DOHH2 (cell line): ENCODE measurements at regions not wholly inside any gene's neighbourhood (a gene's known extent, or its start where the extent isn't known, plus 50 kb on each side); places are given as distances from the start of the nearest gene placed in this dataset.

Source experiments
- H3F3A ChIP-seq: fragments of 200-600 bp; sonication (generic), shearing (Covaris generic); 2 replicates; pipeline ENCODE4 v1.6.0; 2016; ENCODE audit warnings: antibody characterized with exemption, mild to moderate bottlenecking; ENCODE audit not compliant: control insufficient read depth, insufficient read depth
- H3K27ac ChIP-seq: fragments of 200-600 bp; sonication (generic); 2 replicates; pipeline ENCODE4 v1.5.1; 2014; ENCODE audit warnings: low read depth, mild to moderate bottlenecking, low read length, moderate library complexity
- H3K27me3 ChIP-seq: fragments of 200-600 bp; sonication (generic); 2 replicates; pipeline ENCODE4 v1.6.1; 2014; ENCODE audit warnings: mild to moderate bottlenecking, low read length, mixed read lengths; ENCODE audit not compliant: control insufficient read depth
- H3K36me3 ChIP-seq: fragments of 200-600 bp; sonication (generic); 2 replicates; pipeline ENCODE4 v1.6.1; 2014; ENCODE audit warnings: mild to moderate bottlenecking, low read length, moderate library complexity, mixed read lengths; ENCODE audit not compliant: control insufficient read depth
- H3K4me1 ChIP-seq: fragments of 200-600 bp; sonication (generic); 2 replicates; pipeline ENCODE4 v1.6.1; 2014; ENCODE audit warnings: mild to moderate bottlenecking, low read length, mixed read lengths; ENCODE audit not compliant: control insufficient read depth
- H3K4me2 ChIP-seq: fragments of 200-600 bp; sonication (generic); 2 replicates; pipeline ENCODE4 v1.6.0; 2014; ENCODE audit warnings: mild to moderate bottlenecking, low read length, moderate library complexity
- H3K4me3 ChIP-seq: fragments of 200-600 bp; sonication (generic); 2 replicates; pipeline ENCODE4 v1.5.1; 2014; ENCODE audit warnings: mild to moderate bottlenecking, low read length, mixed read lengths
- H3K79me2 ChIP-seq: fragments of 200-600 bp; sonication (generic); 2 replicates; pipeline ENCODE4 v1.6.1; 2014; ENCODE audit warnings: mild to moderate bottlenecking, low read length, mixed read lengths; ENCODE audit not compliant: control insufficient read depth
- H3K9me2 ChIP-seq: fragments of 200-600 bp; sonication (generic); replicated peaks from 2 replicates; pipeline ENCODE4 v1.6.1; 2014; ENCODE audit warnings: mild to moderate bottlenecking, low read length, mixed read lengths; ENCODE audit not compliant: control insufficient read depth
- H3K9me3 ChIP-seq: fragments of 200-600 bp; sonication (generic); 2 replicates; pipeline ENCODE4 v1.6.1; 2014; ENCODE audit warnings: antibody characterized with exemption, low read length, mixed read lengths; ENCODE audit not compliant: control insufficient read depth, insufficient read depth
- H4K20me1 ChIP-seq: fragments of 200-600 bp; sonication (generic); 2 replicates; pipeline ENCODE4 v1.6.0; 2014; ENCODE audit warnings: low read depth, mild to moderate bottlenecking, antibody characterized with exemption, low read length, moderate library complexity; ENCODE audit not compliant: control insufficient read depth, insufficient read depth
- CTCF ChIP-seq: fragments of 200-600 bp; sonication (generic); IDR thresholded peaks from one replicate; pipeline ENCODE4 v1.5.1; 2014; ENCODE audit warnings: antibody characterized with exemption, mild to moderate bottlenecking, low read depth, low read length; ENCODE audit not compliant: poor library complexity, severe bottlenecking
- EZH2phosphoT487 ChIP-seq: fragments of 200-600 bp; sonication (generic); IDR thresholded peaks from 2 replicates; pipeline ENCODE4 v1.6.1; 2017; ENCODE audit warnings: borderline replicate concordance, mild to moderate bottlenecking, antibody characterized with exemption, low read length, moderate library complexity, mixed read lengths

- H3F3A ChIP-seq = no peaks in the 10 kb centered on the region
- H3K27me3 ChIP-seq = peaks cover 3% of the 10 kb centered on the region; the same call in 1 of the 2 replicates
- H3K4me2 ChIP-seq = no peak overlapping the region
- no peaks in the 10 kb centered on the region for H3K9me2 ChIP-seq
- H4K20me1 ChIP-seq = no peaks in the 10 kb centered on the region
- no peak for TF ChIP-seq CTCF
- no peak for TF ChIP-seq EZH2phosphoT487
- no peak overlapping the region for H3K27ac ChIP-seq
- H3K4me1 ChIP-seq = no peaks in the 10 kb centered on the region
- no peaks in the 10 kb centered on the region for H3K36me3 ChIP-seq
- H3K4me3 ChIP-seq = no peak overlapping the region
- H3K9me3 ChIP-seq = no peaks in the 10 kb centered on the region
- H3K79me2 ChIP-seq = no peaks in the 10 kb centered on the region
These were observed 498.1 kb upstream of the RGMA start for GRCh38 chr15:93587059-93587521.

DNA sequence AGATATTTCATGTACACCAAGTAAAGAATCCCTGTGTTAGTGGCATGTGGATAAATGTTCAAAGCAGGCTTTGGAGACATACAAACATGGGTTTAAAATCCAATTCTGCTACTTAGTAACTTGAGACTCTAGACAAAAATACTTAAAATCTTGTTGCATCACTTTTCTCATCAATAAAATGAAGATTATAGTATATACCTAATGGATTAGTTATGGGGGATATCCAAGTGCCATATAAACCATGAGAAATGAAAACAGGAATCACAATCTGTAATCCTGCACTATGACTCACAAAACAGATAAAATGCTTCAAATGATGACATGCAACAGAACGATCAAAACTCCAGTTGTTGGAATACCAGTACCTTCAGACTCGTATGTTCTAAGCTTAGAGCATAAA, 496.0 kb upstream of the RGMA start:
- Histone ChIP-seq H3K27me3 (peaks cover 3% of the 10 kb centered on the region; the same call in 1 of the 2 replicates), H3K79me2 (no peaks in the 10 kb centered on the region)

DNA sequence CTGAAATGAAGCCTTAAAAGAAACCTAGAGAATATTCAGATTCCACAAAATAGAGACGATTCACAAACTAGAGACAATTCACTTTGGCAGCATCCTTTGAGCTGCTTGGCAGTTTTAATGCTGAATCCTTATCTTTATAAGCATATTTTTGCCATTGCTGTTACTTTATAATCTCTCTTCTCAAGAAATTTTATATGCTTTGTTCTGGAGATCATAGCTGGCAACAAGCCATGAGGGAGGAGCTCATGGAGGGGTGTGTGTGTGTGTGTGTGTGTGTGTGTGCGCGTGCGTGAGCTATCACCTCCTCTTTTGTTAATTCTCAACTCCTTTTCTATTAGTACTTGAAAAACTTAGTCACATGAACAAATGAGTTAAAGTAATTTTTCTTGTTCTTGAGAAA, 495.0 kb upstream of the RGMA start:
- Histone ChIP-seq H3K4me3 (no peak overlapping the region), H3K9me3 (no peaks in the 10 kb centered on the region)

More for the DNA sequence above, 496.0 kb upstream of the RGMA start:
- TF ChIP-seq CTCF (no peak), EZH2phosphoT487 (no peak)
- Histone ChIP-seq H4K20me1 (no peaks in the 10 kb centered on the region), H3K36me3 (no peaks in the 10 kb centered on the region), H3K4me2 (no peak overlapping the region), H3K4me3 (no peak overlapping the region), H3K4me1 (no peaks in the 10 kb centered on the region), H3F3A (no peaks in the 10 kb centered on the region), H3K9me2 (no peaks in the 10 kb centered on the region), H3K9me3 (no peaks in the 10 kb centered on the region), H3K27ac (no peak overlapping the region)

More for the DNA sequence above, 495.0 kb upstream of the RGMA start:
- peaks cover 3% of the 10 kb centered on the region; the same call in 1 of the 2 replicates for H3K27me3 ChIP-seq
- no peak overlapping the region for H3K27ac ChIP-seq
- no peaks in the 10 kb centered on the region for H4K20me1 ChIP-seq
- no peaks in the 10 kb centered on the region for H3K79me2 ChIP-seq
- no peak overlapping the region for H3K4me2 ChIP-seq
- H3K4me1 ChIP-seq = no peaks in the 10 kb centered on the region
- no peaks in the 10 kb centered on the region for H3K36me3 ChIP-seq
- no peaks in the 10 kb centered on the region for H3F3A ChIP-seq
- no peak for TF ChIP-seq CTCF
- TF ChIP-seq EZH2phosphoT487 = no peak
- no peaks in the 10 kb centered on the region for H3K9me2 ChIP-seq
